ENCODE measurements at regions not wholly inside any gene's neighbourhood (a gene's known extent, or its start where the extent isn't known, plus 50 kb on each side); places are given as distances from the start of the nearest gene placed in this dataset.
"Not testable (repeated sequence)": the region's sequence is repeated elsewhere in the genome, so short reads cannot be mapped to it uniquely, and the experiment has no call there.

DNA sequence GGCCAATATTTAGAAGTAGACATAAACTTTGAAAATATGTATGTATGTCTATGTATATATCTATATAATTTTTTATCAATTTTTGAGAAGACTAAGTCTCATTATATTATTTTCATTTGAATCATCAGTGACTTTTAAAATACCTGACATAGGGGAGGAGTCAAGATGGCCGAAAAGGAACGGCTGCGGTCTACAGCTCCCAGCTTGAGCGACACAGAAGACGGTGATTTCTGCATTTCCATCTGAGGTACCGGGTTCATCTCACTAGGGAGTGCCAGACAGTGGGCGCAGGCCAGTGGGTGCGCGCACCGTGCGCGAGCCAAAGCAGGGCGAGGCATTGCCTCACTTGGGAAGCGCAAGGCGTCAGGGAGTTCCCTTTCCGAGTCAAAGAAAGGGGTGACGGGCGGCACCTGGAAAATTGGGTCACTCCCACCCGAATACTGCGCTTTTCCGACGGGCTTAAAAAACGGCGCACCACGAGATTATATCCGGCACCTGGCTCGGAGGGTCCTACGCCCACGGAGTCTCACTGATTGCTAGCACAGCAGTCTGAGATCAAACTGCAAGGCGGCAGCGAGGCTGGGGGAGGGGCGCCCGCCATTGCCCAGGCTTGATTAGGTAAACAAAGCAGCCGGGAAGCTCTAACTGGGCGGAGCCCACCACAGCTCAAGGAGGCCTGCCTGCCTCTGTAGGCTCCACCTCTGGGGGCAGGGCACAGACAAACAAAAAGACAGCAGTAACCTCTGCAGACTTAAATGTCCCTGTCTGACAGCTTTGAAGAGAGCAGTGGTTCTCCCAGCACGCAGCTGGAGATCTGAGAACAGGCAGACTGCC is 181.1 kb downstream of the MANEA start:
- TF ChIP-seq EZH2 (IDR thresholded peaks at IDR 0.05; ENCODE audit: borderline replicate concordance, low read length); CTCF (IDR thresholded peaks at IDR 0.05; ENCODE audit: low read length): not testable (repeated sequence)
